Esophagus muscularis mucosa (tissue), 3 donors: ENCODE measurements at regions not wholly inside any gene's neighbourhood (a gene's known extent, or its start where the extent isn't known, plus 50 kb on each side); places are given as distances from the start of the nearest gene placed in this dataset.
"Not testable (repeated sequence)": the region's sequence is repeated elsewhere in the genome, so short reads cannot be mapped to it uniquely, and the experiment has no call there.

Source experiments
- POLR2A ChIP-seq: fragments of 450-650 bp; IDR thresholded peaks from one replicate; pipeline ENCODE4 v1.6.1; 2017; ENCODE audit warnings: antibody characterized with exemption, moderate library complexity, mild to moderate bottlenecking, low read depth
- POLR2AphosphoS5 ChIP-seq, 2 donors: sonication (generic); formaldehyde crosslinking; IDR thresholded peaks; one replicate each; pipeline ENCODE4 v1.6.1; 2017; ENCODE audit warnings: antibody characterized with exemption in 2 of 2
- TF ChIP-seq, protein P1 (sequence below), 3 experiments: fragments of 200-600 bp in 2 of 3; fragments of 450-650 bp in 1 of 3; sonication (generic) in 2 of 3; IDR thresholded peaks; one replicate each; pipeline ENCODE4 v1.5.1; 2017 to 2019; ENCODE audit warnings: antibody characterized with exemption in 3 of 3, mild to moderate bottlenecking in 2 of 3, moderate library complexity in 1 of 3

DNA sequence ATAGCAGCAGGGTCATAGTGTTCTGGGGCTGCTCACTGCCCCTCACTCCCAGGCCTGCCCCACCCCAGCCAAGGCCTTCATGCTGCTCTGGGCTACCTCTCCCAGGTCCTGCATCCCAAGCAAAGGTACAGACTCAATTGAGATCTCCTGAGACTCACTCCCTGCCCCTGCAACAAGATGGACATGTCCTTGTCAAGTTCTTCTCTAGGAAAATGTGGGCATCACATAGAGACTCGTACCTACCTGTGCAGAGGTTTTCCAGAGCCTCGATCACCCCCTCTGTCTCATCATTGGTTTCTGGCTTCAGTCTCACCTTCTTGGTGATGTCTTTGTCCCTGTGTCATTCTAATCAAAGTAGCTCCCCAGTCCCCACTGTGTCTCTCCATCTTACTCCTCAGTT, 71.8 kb upstream of the UCN3 start:
- TF ChIP-seq, protein P1, sequence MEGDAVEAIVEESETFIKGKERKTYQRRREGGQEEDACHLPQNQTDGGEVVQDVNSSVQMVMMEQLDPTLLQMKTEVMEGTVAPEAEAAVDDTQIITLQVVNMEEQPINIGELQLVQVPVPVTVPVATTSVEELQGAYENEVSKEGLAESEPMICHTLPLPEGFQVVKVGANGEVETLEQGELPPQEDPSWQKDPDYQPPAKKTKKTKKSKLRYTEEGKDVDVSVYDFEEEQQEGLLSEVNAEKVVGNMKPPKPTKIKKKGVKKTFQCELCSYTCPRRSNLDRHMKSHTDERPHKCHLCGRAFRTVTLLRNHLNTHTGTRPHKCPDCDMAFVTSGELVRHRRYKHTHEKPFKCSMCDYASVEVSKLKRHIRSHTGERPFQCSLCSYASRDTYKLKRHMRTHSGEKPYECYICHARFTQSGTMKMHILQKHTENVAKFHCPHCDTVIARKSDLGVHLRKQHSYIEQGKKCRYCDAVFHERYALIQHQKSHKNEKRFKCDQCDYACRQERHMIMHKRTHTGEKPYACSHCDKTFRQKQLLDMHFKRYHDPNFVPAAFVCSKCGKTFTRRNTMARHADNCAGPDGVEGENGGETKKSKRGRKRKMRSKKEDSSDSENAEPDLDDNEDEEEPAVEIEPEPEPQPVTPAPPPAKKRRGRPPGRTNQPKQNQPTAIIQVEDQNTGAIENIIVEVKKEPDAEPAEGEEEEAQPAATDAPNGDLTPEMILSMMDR (IDR thresholded peaks at IDR 0.05), result not testable (repeated sequence)
- not testable (repeated sequence) for TF ChIP-seq POLR2AphosphoS5 (IDR thresholded peaks at IDR 0.05); POLR2A
